Ectodermal cell (in vitro differentiated cells): ENCODE measurements at regions not wholly inside any gene's neighbourhood (a gene's known extent, or its start where the extent isn't known, plus 50 kb on each side); places are given as distances from the start of the nearest gene placed in this dataset.

ENCODE experiments used
- H3K27ac ChIP-seq: 2 replicates; pipeline ENCODE4 v1.7.0; 2013; ENCODE audit warnings: mild to moderate bottlenecking, low read depth, low read length; ENCODE audit not compliant: insufficient read depth, poor library complexity, severe bottlenecking
- H3K27me3 ChIP-seq: 2 replicates; pipeline ENCODE4 v1.7.0; 2013; ENCODE audit warnings: mild to moderate bottlenecking, low read length; ENCODE audit not compliant: insufficient read depth, control insufficient read depth, poor library complexity, severe bottlenecking
- H3K36me3 ChIP-seq: one replicate; pipeline ENCODE4 v1.7.0; 2013; ENCODE audit warnings: low read length; ENCODE audit not compliant: control insufficient read depth, insufficient read depth
- H3K4me1 ChIP-seq: one replicate; pipeline ENCODE4 v1.7.0; 2013; ENCODE audit warnings: low read length; ENCODE audit not compliant: control insufficient read depth, insufficient read depth
- H3K4me3 ChIP-seq: 2 replicates; pipeline ENCODE4 v1.7.0; 2013; ENCODE audit warnings: low read depth, low read length, control low read depth; ENCODE audit not compliant: insufficient read depth
- H3K9me3 ChIP-seq: 2 replicates; pipeline ENCODE4 v1.7.0; 2013; ENCODE audit warnings: mild to moderate bottlenecking, low read length, moderate library complexity; ENCODE audit not compliant: control insufficient read depth
- WGBS, 2 experiments: methylation state at CpG; one replicate each; pipeline ENCODE4 v1.1.7; 2013; ENCODE audit warnings: missing lambda C conversion rate in 2 of 2; 5-methylcytosine and 5-hydroxymethylcytosine counted together

- Histone ChIP-seq H3K27me3 (no peaks in the 10 kb centered on the region), H3K36me3 (no peaks in the 10 kb centered on the region), H3K9me3 (no peaks in the 10 kb centered on the region), H3K4me3 (no peak overlapping the region), H3K4me1 (peaks cover 32% of the 10 kb centered on the region), H3K27ac (peak overlapping the region; percentile 38)
- WGBS, 2 experiments = 41 to 43% methylated on average over 12 of the region's 12 CpGs
Observed at GRCh38 chr22:49633010-49633324, 194.7 kb downstream of the BRD1 start.

- H3K27ac ChIP-seq = peak overlapping the region; percentile 38
- H3K9me3 ChIP-seq = no peaks in the 10 kb centered on the region
- H3K4me1 ChIP-seq = peaks cover 38% of the 10 kb centered on the region
- no peaks in the 10 kb centered on the region for H3K36me3 ChIP-seq
- 6% methylated on average over 51 of the region's 51 CpGs for WGBS, 2 experiments
- no peaks in the 10 kb centered on the region for H3K27me3 ChIP-seq
- H3K4me3 ChIP-seq = peak overlapping the region; percentile 25
Observed at GRCh38 chr22:49632199-49633009, 195.3 kb downstream of the BRD1 start.

- Histone ChIP-seq H3K4me3 (no peak overlapping the region), H3K27me3 (no peaks in the 10 kb centered on the region), H3K27ac (no peak overlapping the region), H3K36me3 (no peaks in the 10 kb centered on the region), H3K4me1 (peaks cover 39% of the 10 kb centered on the region), H3K9me3 (no peaks in the 10 kb centered on the region)
- 89 to 92% methylated on average over 17 of the region's 17 CpGs for WGBS, 2 experiments
Observed at GRCh38 chr22:49630448-49630946, 197.2 kb downstream of the BRD1 start.

- H3K9me3 ChIP-seq = no peaks in the 10 kb centered on the region
- no peak overlapping the region for H3K27ac ChIP-seq
- WGBS, 2 experiments = 91 to 92% methylated on average over 16 of the region's 16 CpGs
- H3K27me3 ChIP-seq = no peaks in the 10 kb centered on the region
- H3K4me3 ChIP-seq = no peak overlapping the region
- peaks cover 39% of the 10 kb centered on the region for H3K4me1 ChIP-seq
- H3K36me3 ChIP-seq = no peaks in the 10 kb centered on the region
Observed at GRCh38 chr22:49629586-49630447, 197.9 kb downstream of the BRD1 start.

- Histone ChIP-seq H3K4me3 (no peak overlapping the region), H3K27me3 (no peaks in the 10 kb centered on the region), H3K9me3 (no peaks in the 10 kb centered on the region), H3K36me3 (no peaks in the 10 kb centered on the region), H3K27ac (no peak overlapping the region), H3K4me1 (peaks cover 39% of the 10 kb centered on the region)
- 94% methylated on average over 8 of the region's 8 CpGs for WGBS, 2 experiments
Observed at GRCh38 chr22:49629261-49629570, 198.5 kb downstream of the BRD1 start.

GRCh38 chr22:49628391-49629260 is 199.0 kb downstream of the BRD1 start:
- H3K27ac ChIP-seq = peak overlapping the region; percentile 57

GRCh38 chr22:49627217-49628181 is 200.2 kb downstream of the BRD1 start:
- Histone ChIP-seq H3K36me3 (no peaks in the 10 kb centered on the region), H3K27me3 (no peaks in the 10 kb centered on the region), H3K9me3 (no peaks in the 10 kb centered on the region), H3K4me3 (no peak overlapping the region), H3K27ac (no peak overlapping the region), H3K4me1 (peaks cover 33% of the 10 kb centered on the region)
- 85 to 87% methylated on average over 31 of the region's 31 CpGs for WGBS, 2 experiments

More at GRCh38 chr22:49628391-49629260, 199.0 kb downstream of the BRD1 start:
- no peaks in the 10 kb centered on the region for H3K36me3 ChIP-seq
- H3K4me3 ChIP-seq = no peak overlapping the region
- H3K27me3 ChIP-seq = no peaks in the 10 kb centered on the region
- H3K9me3 ChIP-seq = no peaks in the 10 kb centered on the region
- 64 to 65% methylated on average over 27 of the region's 27 CpGs for WGBS, 2 experiments
- H3K4me1 ChIP-seq = peaks cover 39% of the 10 kb centered on the region

- Histone ChIP-seq H3K4me3 (no peak overlapping the region), H3K27me3 (no peaks in the 10 kb centered on the region), H3K4me1 (peaks cover 33% of the 10 kb centered on the region), H3K36me3 (no peaks in the 10 kb centered on the region), H3K27ac (no peak overlapping the region), H3K9me3 (no peaks in the 10 kb centered on the region)
- 94% methylated on average over 20 of the region's 20 CpGs for WGBS, 2 experiments
Observed at GRCh38 chr22:49626361-49627216, 201.1 kb downstream of the BRD1 start.
